CD14-positive monocyte (primary cell): ENCODE measurements at regions not wholly inside any gene's neighbourhood (a gene's known extent, or its start where the extent isn't known, plus 50 kb on each side); places are given as distances from the start of the nearest gene placed in this dataset.

Experiments
- DNase-seq, 3 donors: peaks; one replicate each; pipeline ENCODE4 v3.0.0-alpha.2; 2011 to 2022
- H2AFZ ChIP-seq: 2 replicates; pipeline ENCODE4 v1.6.0; 2012; ENCODE audit warnings: mild to moderate bottlenecking, low read depth, low read length, inconsistent platforms; ENCODE audit not compliant: insufficient read depth, poor library complexity, severe bottlenecking
- H3K27ac ChIP-seq, 2 donors: 1 replicate in 1 of 2; 2 replicates in 1 of 2; pipeline ENCODE4 v1.5.1; 2012 to 2013; ENCODE audit warnings: low read length in 2 of 2, control low read depth in 1 of 2, inconsistent platforms in 1 of 2, low read depth in 1 of 2, mild to moderate bottlenecking in 1 of 2
- H3K27me3 ChIP-seq, 2 donors: one replicate each; pipeline versions ENCODE4 v1.6.0 to v1.6.1; 2011 to 2013; ENCODE audit warnings: low read length in 2 of 2; ENCODE audit not compliant: control insufficient read depth in 2 of 2, insufficient read depth in 2 of 2
- H3K36me3 ChIP-seq, 2 donors: replicated peaks in 1 of 2; 1 replicate in 1 of 2; 2 replicates in 1 of 2; pipeline versions ENCODE4 v1.5.1 to v1.6.1; 2012 to 2013; ENCODE audit warnings: low read length in 2 of 2, control low read depth in 1 of 2, inconsistent platforms in 1 of 2, mild to moderate bottlenecking in 1 of 2; ENCODE audit not compliant: insufficient read depth in 2 of 2, control insufficient read depth in 1 of 2
- H3K4me1 ChIP-seq, 2 donors: 1 replicate in 1 of 2; 2 replicates in 1 of 2; pipeline versions ENCODE4 v1.5.1 to v1.6.1; 2012 to 2013; ENCODE audit warnings: low read length in 2 of 2, control low read depth in 1 of 2, inconsistent platforms in 1 of 2, mild to moderate bottlenecking in 1 of 2, moderate library complexity in 1 of 2; ENCODE audit not compliant: insufficient read depth in 2 of 2, control insufficient read depth in 1 of 2
- H3K4me2 ChIP-seq: replicated peaks from 2 replicates; pipeline ENCODE3; 2012; ENCODE audit warnings: low read length, moderate library complexity, mild to moderate bottlenecking; ENCODE audit not compliant: poor library complexity, severe bottlenecking; ENCODE audit errors: extremely low read depth
- H3K4me3 ChIP-seq, 3 experiments: fragments of 200-600 bp in 1 of 3; sonication (generic) in 1 of 3; replicated peaks in 1 of 3; 1 replicate in 2 of 3; 2 replicates in 1 of 3; pipeline ENCODE4 v1.5.1; 2011 to 2013; ENCODE audit warnings: low read length in 3 of 3, mild to moderate bottlenecking in 3 of 3, control low read depth in 2 of 3, low read depth in 2 of 3, inconsistent platforms in 1 of 3, moderate library complexity in 1 of 3
- H3K79me2 ChIP-seq: 2 replicates; pipeline ENCODE4 v1.6.0; 2012; ENCODE audit warnings: mild to moderate bottlenecking, control low read depth, inconsistent platforms, low read length, moderate library complexity; ENCODE audit not compliant: insufficient read depth
- H3K9ac ChIP-seq: 2 replicates; pipeline ENCODE4 v1.6.0; 2017; ENCODE audit warnings: low read length, mild to moderate bottlenecking; ENCODE audit not compliant: insufficient read depth, poor library complexity, severe bottlenecking
- H3K9me3 ChIP-seq, 2 donors: replicated peaks in 1 of 2; 1 replicate in 1 of 2; 2 replicates in 1 of 2; pipeline versions ENCODE4 v1.5.1 to v1.6.1; 2012 to 2013; ENCODE audit warnings: low read length in 2 of 2, control low read depth in 1 of 2; ENCODE audit not compliant: control insufficient read depth in 1 of 2, insufficient read depth in 1 of 2
- H4K20me1 ChIP-seq: 2 replicates; pipeline ENCODE4 v1.6.0; 2012; ENCODE audit warnings: mild to moderate bottlenecking, low read length, control low read depth, moderate library complexity; ENCODE audit not compliant: insufficient read depth
- H3K27ac Mint-ChIP-seq, 7 donors: one replicate each; pipeline ENCODE4 v1.8.0; 2020; ENCODE audit warnings: mild to moderate bottlenecking in 7 of 7, mixed read lengths in 7 of 7, moderate library complexity in 6 of 7, inconsistent platforms in 2 of 7
- H3K27me3 Mint-ChIP-seq, 3 donors: one replicate each; pipeline ENCODE4 v1.8.0; 2021 to 2022; ENCODE audit warnings: low read depth in 3 of 3, mild to moderate bottlenecking in 3 of 3, mixed read lengths in 3 of 3, moderate library complexity in 3 of 3, inconsistent platforms in 1 of 3
- H3K36me3 Mint-ChIP-seq, 2 donors: one replicate each; pipeline ENCODE4 v1.8.0; 2020; ENCODE audit warnings: mixed read lengths in 2 of 2, inconsistent platforms in 1 of 2, mild to moderate bottlenecking in 1 of 2
- H3K4me1 Mint-ChIP-seq: one replicate; pipeline ENCODE4 v1.8.0; 2020; ENCODE audit warnings: mild to moderate bottlenecking, mixed read lengths
- H3K4me3 Mint-ChIP-seq, 2 donors: one replicate each; pipeline ENCODE4 v1.8.0; 2020; ENCODE audit warnings: mild to moderate bottlenecking in 2 of 2, mixed read lengths in 2 of 2, moderate library complexity in 1 of 2
- H3K9me3 Mint-ChIP-seq, 7 donors: one replicate each; pipeline ENCODE4 v1.8.0; 2020 to 2022; ENCODE audit warnings: mixed read lengths in 7 of 7, mild to moderate bottlenecking in 6 of 7, moderate library complexity in 6 of 7, inconsistent platforms in 2 of 7
- CTCF ChIP-seq: fragments of 200-600 bp; IDR thresholded peaks from one replicate; pipeline ENCODE4 v1.8.0; 2022; ENCODE audit warnings: antibody characterized with exemption, mild to moderate bottlenecking
- WGBS: methylation state at CpG from one replicate; pipeline ENCODE4 v1.1.5; 2013; ENCODE audit warnings: missing lambda C conversion rate; ENCODE audit not compliant: insufficient coverage; 5-methylcytosine and 5-hydroxymethylcytosine counted together
- intact Hi-C, 2 donors: fragments of 100-400 bp; cut with micrococcal nuclease; formaldehyde crosslinking; loops; one replicate each; pipeline versions ENCODE4 v1.15.0 to v1.15.1; 2023

- H3K36me3 ChIP-seq: no peaks in the 10 kb centered on the region
- H3K27me3 ChIP-seq: no peaks in the 10 kb centered on the region
- Mint-ChIP-seq H3K36me3 (no peaks in the 10 kb centered on the region), H3K27ac (no peak overlapping the region), H3K27me3 (no peaks in the 10 kb centered on the region), H3K4me1 (no peaks in the 10 kb centered on the region), H3K9me3 (peaks cover 0 to 6% (median 0%) of the 10 kb centered on the region in 7 donors), H3K4me3 (no peak overlapping the region)
- no peak overlapping the region for H3K27ac ChIP-seq
- no peak for DNase-seq
- no peak for TF ChIP-seq CTCF
- no peak overlapping the region for H3K4me2 ChIP-seq
- intact Hi-C loops: no loop called here
- WGBS: 90% methylated on average over 2 of the region's 4 CpGs
- H3K9ac ChIP-seq: no peak overlapping the region
- H4K20me1 ChIP-seq: no peaks in the 10 kb centered on the region
- no peak overlapping the region for H3K4me3 ChIP-seq
- H3K9me3 ChIP-seq: peaks cover 4 to 5% of the 10 kb centered on the region in 2 donors
- no peaks in the 10 kb centered on the region for H3K4me1 ChIP-seq
- H2AFZ ChIP-seq: no peak overlapping the region
- H3K79me2 ChIP-seq: no peaks in the 10 kb centered on the region
These were observed 1413.1 kb upstream of the CDH6 start for GRCh38 chr5:29780401-29780800.

GRCh38 chr5:29779141-29779540, 1414.3 kb upstream of the CDH6 start:
- DNase-seq: no peak
- intact Hi-C loops: no loop called here
- TF ChIP-seq CTCF: no peak
- no peaks in the 10 kb centered on the region for H3K79me2 ChIP-seq
- Mint-ChIP-seq H3K9me3 (peaks cover 0 to 6% (median 0%) of the 10 kb centered on the region in 7 donors), H3K4me3 (no peak overlapping the region), H3K36me3 (no peaks in the 10 kb centered on the region), H3K27ac (no peak overlapping the region), H3K27me3 (no peaks in the 10 kb centered on the region), H3K4me1 (no peaks in the 10 kb centered on the region)
- no peak overlapping the region for H2AFZ ChIP-seq
- peaks cover 4 to 5% of the 10 kb centered on the region in 2 donors for H3K9me3 ChIP-seq
- H4K20me1 ChIP-seq: no peaks in the 10 kb centered on the region
- H3K4me1 ChIP-seq: no peaks in the 10 kb centered on the region
- H3K36me3 ChIP-seq: no peaks in the 10 kb centered on the region
- H3K4me2 ChIP-seq: no peak overlapping the region
- H3K9ac ChIP-seq: no peak overlapping the region
- no peak overlapping the region for H3K27ac ChIP-seq
- no peak overlapping the region for H3K4me3 ChIP-seq
- no peaks in the 10 kb centered on the region for H3K27me3 ChIP-seq
- WGBS: 100% methylated on average over 1 of the region's 3 CpGs
